ENCODE measurements at regions not wholly inside any gene's neighbourhood (a gene's known extent, or its start where the extent isn't known, plus 50 kb on each side); places are given as distances from the start of the nearest gene placed in this dataset.

- Mint-ChIP-seq H3K27ac (no peak overlapping the region), H3K4me1 (no peaks in the 10 kb centered on the region), H3K4me3 (no peak overlapping the region), H3K27me3 (peaks cover 14% of the 10 kb centered on the region), H3K36me3 (ENCODE audit: low read depth) (no peaks in the 10 kb centered on the region)
- ATAC-seq: no peak
- no peak for DNase-seq
- no peaks in the 10 kb centered on the region for H3K9me3 ChIP-seq (ENCODE audit: control insufficient read depth, low read length, poor library complexity, severe bottlenecking)
These were observed 570.8 kb downstream of the GALR1 start for GRCh38 chr18:77820472-77820871.

- ATAC-seq: no peak
- H3K27ac Mint-ChIP-seq: no peak overlapping the region
These were observed 572.2 kb downstream of the GALR1 start for GRCh38 chr18:77821892-77822291.

GRCh38 chr18:77822632-77823031 is 573.0 kb downstream of the GALR1 start:
- no peaks in the 10 kb centered on the region for H3K9me3 ChIP-seq (ENCODE audit: control insufficient read depth, low read length, poor library complexity, severe bottlenecking)
- peaks cover 14% of the 10 kb centered on the region for H3K27me3 Mint-ChIP-seq

More at GRCh38 chr18:77821892-77822291, 572.2 kb downstream of the GALR1 start:
- H3K36me3 Mint-ChIP-seq (ENCODE audit: low read depth): no peaks in the 10 kb centered on the region
- DNase-seq: no peak
- no peak overlapping the region for H3K4me3 Mint-ChIP-seq
- H3K27me3 Mint-ChIP-seq: peaks cover 14% of the 10 kb centered on the region
- H3K4me1 Mint-ChIP-seq: no peaks in the 10 kb centered on the region
- no peaks in the 10 kb centered on the region for H3K9me3 ChIP-seq (ENCODE audit: control insufficient read depth, low read length, poor library complexity, severe bottlenecking)

GRCh38 chr18:77833807-77834206 is 584.2 kb downstream of the GALR1 start:
- H3K27ac Mint-ChIP-seq: no peak overlapping the region
- no peaks in the 10 kb centered on the region for H3K36me3 Mint-ChIP-seq (ENCODE audit: low read depth)
- ATAC-seq (no peak), DNase-seq (no peak)
- no peaks in the 10 kb centered on the region for H3K9me3 ChIP-seq (ENCODE audit: control insufficient read depth, low read length, poor library complexity, severe bottlenecking)
- peaks cover 3% of the 10 kb centered on the region for H3K4me1 Mint-ChIP-seq
- no peaks in the 10 kb centered on the region for H3K27me3 Mint-ChIP-seq
- H3K4me3 Mint-ChIP-seq: no peak overlapping the region

More at GRCh38 chr18:77822632-77823031, 573.0 kb downstream of the GALR1 start:
- Mint-ChIP-seq H3K4me3 (no peak overlapping the region), H3K36me3 (ENCODE audit: low read depth) (no peaks in the 10 kb centered on the region), H3K4me1 (no peaks in the 10 kb centered on the region), H3K27ac (no peak overlapping the region)
- DNase-seq: no peak
- ATAC-seq: no peak

GRCh38 chr18:77851802-77852201 is 602.2 kb downstream of the GALR1 start:
- Mint-ChIP-seq H3K4me3 (no peak overlapping the region), H3K27ac (no peak overlapping the region), H3K36me3 (ENCODE audit: low read depth) (peaks cover 2% of the 10 kb centered on the region), H3K4me1 (peaks cover 4% of the 10 kb centered on the region), H3K27me3 (peaks cover 38% of the 10 kb centered on the region)
- no peak for DNase-seq
- ATAC-seq: no peak
- peaks cover 2% of the 10 kb centered on the region for H3K9me3 ChIP-seq (ENCODE audit: control insufficient read depth, low read length, poor library complexity, severe bottlenecking)

- peaks cover 38% of the 10 kb centered on the region for H3K27me3 Mint-ChIP-seq
- DNase-seq (no peak), ATAC-seq (no peak)
- H3K27ac Mint-ChIP-seq: no peak overlapping the region
- no peak overlapping the region for H3K4me3 Mint-ChIP-seq
- no peaks in the 10 kb centered on the region for H3K36me3 Mint-ChIP-seq (ENCODE audit: low read depth)
- peaks cover 2% of the 10 kb centered on the region for H3K9me3 ChIP-seq (ENCODE audit: control insufficient read depth, low read length, poor library complexity, severe bottlenecking)
- peaks cover 2% of the 10 kb centered on the region for H3K4me1 Mint-ChIP-seq
These were observed 604.2 kb downstream of the GALR1 start for GRCh38 chr18:77853859-77854258.

GRCh38 chr18:77857678-77858655 is 608.3 kb downstream of the GALR1 start:
- no peak overlapping the region for H3K27ac Mint-ChIP-seq
- H3K4me3 Mint-ChIP-seq: no peak overlapping the region
- no peak for DNase-seq
- H3K9me3 ChIP-seq (ENCODE audit: control insufficient read depth, low read length, poor library complexity, severe bottlenecking): no peaks in the 10 kb centered on the region
- no peaks in the 10 kb centered on the region for H3K4me1 Mint-ChIP-seq
- peaks cover 13% of the 10 kb centered on the region for H3K27me3 Mint-ChIP-seq
- H3K36me3 Mint-ChIP-seq (ENCODE audit: low read depth): no peaks in the 10 kb centered on the region
- ATAC-seq: no peak

GRCh38 chr18:77859634-77860033 is 610.0 kb downstream of the GALR1 start:
- ATAC-seq: no peak
- Mint-ChIP-seq H3K27me3 (no peaks in the 10 kb centered on the region), H3K4me3 (no peak overlapping the region), H3K36me3 (ENCODE audit: low read depth) (no peaks in the 10 kb centered on the region), H3K27ac (no peak overlapping the region), H3K4me1 (no peaks in the 10 kb centered on the region)
- H3K9me3 ChIP-seq (ENCODE audit: control insufficient read depth, low read length, poor library complexity, severe bottlenecking): no peaks in the 10 kb centered on the region
- DNase-seq: no peak

GRCh38 chr18:77862066-77862757 is 612.6 kb downstream of the GALR1 start:
- H3K9me3 ChIP-seq (ENCODE audit: control insufficient read depth, low read length, poor library complexity, severe bottlenecking): no peaks in the 10 kb centered on the region
- H3K27ac Mint-ChIP-seq: no peak overlapping the region
- DNase-seq: no peak
- no peaks in the 10 kb centered on the region for H3K36me3 Mint-ChIP-seq (ENCODE audit: low read depth)
- no peaks in the 10 kb centered on the region for H3K4me1 Mint-ChIP-seq
- no peak overlapping the region for H3K4me3 Mint-ChIP-seq
- no peak for ATAC-seq
- H3K27me3 Mint-ChIP-seq: no peaks in the 10 kb centered on the region

- Mint-ChIP-seq H3K27ac (no peak overlapping the region), H3K4me3 (no peak overlapping the region), H3K27me3 (peaks cover 11% of the 10 kb centered on the region), H3K36me3 (ENCODE audit: low read depth) (no peaks in the 10 kb centered on the region), H3K4me1 (no peaks in the 10 kb centered on the region)
- no peaks in the 10 kb centered on the region for H3K9me3 ChIP-seq (ENCODE audit: control insufficient read depth, low read length, poor library complexity, severe bottlenecking)
- DNase-seq: no peak
- ATAC-seq: no peak
These were observed 616.2 kb downstream of the GALR1 start for GRCh38 chr18:77865853-77866252.

- peaks cover 11% of the 10 kb centered on the region for H3K27me3 Mint-ChIP-seq
- DNase-seq (no peak), ATAC-seq (no peak)
- no peak overlapping the region for H3K27ac Mint-ChIP-seq
- no peaks in the 10 kb centered on the region for H3K4me1 Mint-ChIP-seq
- H3K4me3 Mint-ChIP-seq: no peak overlapping the region
- no peaks in the 10 kb centered on the region for H3K36me3 Mint-ChIP-seq (ENCODE audit: low read depth)
- no peaks in the 10 kb centered on the region for H3K9me3 ChIP-seq (ENCODE audit: control insufficient read depth, low read length, poor library complexity, severe bottlenecking)
These were observed 616.7 kb downstream of the GALR1 start for GRCh38 chr18:77866351-77866750.

- peaks cover 26% of the 10 kb centered on the region for H3K27me3 Mint-ChIP-seq
- DNase-seq (no peak), ATAC-seq (no peak)
- H3K4me3 Mint-ChIP-seq: no peak overlapping the region
- H3K9me3 ChIP-seq (ENCODE audit: control insufficient read depth, low read length, poor library complexity, severe bottlenecking): no peaks in the 10 kb centered on the region
- no peak overlapping the region for H3K27ac Mint-ChIP-seq
- H3K4me1 Mint-ChIP-seq: no peaks in the 10 kb centered on the region
- H3K36me3 Mint-ChIP-seq (ENCODE audit: low read depth): no peaks in the 10 kb centered on the region
These were observed 620.6 kb downstream of the GALR1 start for GRCh38 chr18:77870199-77870598.

- Mint-ChIP-seq H3K4me3 (no peak overlapping the region), H3K36me3 (ENCODE audit: low read depth) (no peaks in the 10 kb centered on the region), H3K4me1 (no peaks in the 10 kb centered on the region), H3K27me3 (peaks cover 30% of the 10 kb centered on the region), H3K27ac (no peak overlapping the region)
- ATAC-seq (no peak), DNase-seq (no peak)
- H3K9me3 ChIP-seq (ENCODE audit: control insufficient read depth, low read length, poor library complexity, severe bottlenecking): no peaks in the 10 kb centered on the region
These were observed 621.2 kb downstream of the GALR1 start for GRCh38 chr18:77870894-77871293.

All from T-helper 17 cell (primary cell).